LNCaP clone FGC (cell line): ENCODE measurements at regions not wholly inside any gene's neighbourhood (a gene's known extent, or its start where the extent isn't known, plus 50 kb on each side); places are given as distances from the start of the nearest gene placed in this dataset.
A peak's percentile ranks its signal among the peaks of the same experiment; 100 is the strongest.

Experiments
- DNase-seq: peaks from one replicate; pipeline ENCODE4 v3.0.0-alpha.2; 2011; ENCODE audit warnings: low read depth
- H3K4me3 ChIP-seq: 2 replicates; pipeline ENCODE4 v1.5.1; 2011; ENCODE audit warnings: mild to moderate bottlenecking, low read depth, low read length, control low read depth
- CTCF ChIP-seq: IDR thresholded peaks from 2 replicates; pipeline ENCODE4 v1.5.1; 2012; ENCODE audit warnings: mild to moderate bottlenecking; ENCODE audit not compliant: control insufficient read depth, insufficient read depth; ENCODE audit errors: extremely low read depth

GRCh38 chr4:131091896-131092295 lies 1995.9 kb downstream of the C4orf33 start:
- DNase-seq = peak; percentile 26
- peak; percentile 43 for TF ChIP-seq CTCF
- no peak overlapping the region for H3K4me3 ChIP-seq

- no peak for DNase-seq
- TF ChIP-seq CTCF = no peak
- no peak overlapping the region for H3K4me3 ChIP-seq
These were observed 1997.4 kb downstream of the C4orf33 start for GRCh38 chr4:131093303-131093702.

GRCh38 chr4:131098976-131099375 lies 2003.0 kb downstream of the C4orf33 start:
- no peak for TF ChIP-seq CTCF
- DNase-seq = no peak

GRCh38 chr4:131113273-131113672 lies 2017.3 kb downstream of the C4orf33 start:
- DNase-seq = no peak

More at GRCh38 chr4:131098976-131099375, 2003.0 kb downstream of the C4orf33 start:
- H3K4me3 ChIP-seq = no peak overlapping the region

GRCh38 chr4:131113704-131114103 lies 2017.8 kb downstream of the C4orf33 start:
- DNase-seq = no peak
- no peak for TF ChIP-seq CTCF
- H3K4me3 ChIP-seq = no peak overlapping the region

More at GRCh38 chr4:131113273-131113672, 2017.3 kb downstream of the C4orf33 start:
- H3K4me3 ChIP-seq = no peak overlapping the region
- TF ChIP-seq CTCF = no peak

GRCh38 chr4:131119661-131120060 lies 2023.7 kb downstream of the C4orf33 start:
- no peak for TF ChIP-seq CTCF
- no peak for DNase-seq
- no peak overlapping the region for H3K4me3 ChIP-seq

- H3K4me3 ChIP-seq = no peak overlapping the region
- TF ChIP-seq CTCF = no peak
- no peak for DNase-seq
These were observed 2011.9 kb upstream of the PCDH10 start for GRCh38 chr4:131137196-131137595.
